Type B pancreatic cell (in vitro differentiated cells): ENCODE measurements at regions not wholly inside any gene's neighbourhood (a gene's known extent, or its start where the extent isn't known, plus 50 kb on each side); places are given as distances from the start of the nearest gene placed in this dataset.

Source experiments
- DNase-seq: peaks from one replicate; pipeline ENCODE4 v3.0.0; 2021; ENCODE audit warnings: mixed read lengths; ENCODE audit not compliant: unreplicated experiment; ENCODE audit errors: extremely low spot score
- H3K27ac Mint-ChIP-seq: 2 replicates; pipeline ENCODE4 v1.8.0; 2021; ENCODE audit warnings: mild to moderate bottlenecking, mixed read lengths
- H3K27me3 Mint-ChIP-seq: 2 replicates; pipeline ENCODE4 v1.8.0; 2021; ENCODE audit warnings: mixed read lengths
- H3K36me3 Mint-ChIP-seq: 2 replicates; pipeline ENCODE4 v1.8.0; 2021; ENCODE audit warnings: mixed read lengths
- H3K4me1 Mint-ChIP-seq: one replicate; pipeline ENCODE4 v1.8.0; 2021; ENCODE audit warnings: mixed read lengths; ENCODE audit not compliant: unreplicated experiment
- H3K4me3 Mint-ChIP-seq: 2 replicates; pipeline ENCODE4 v1.8.0; 2021; ENCODE audit warnings: mild to moderate bottlenecking, mixed read lengths
- H3K9me3 Mint-ChIP-seq: 2 replicates; pipeline ENCODE4 v1.8.0; 2021; ENCODE audit warnings: mixed read lengths
- TF ChIP-seq, protein P1 (sequence below): fragments of 200-600 bp; sonication (generic); conservative IDR thresholded peaks from 2 replicates; pipeline ENCODE4 v1.5.0; 2021; ENCODE audit warnings: antibody characterized with exemption, mild to moderate bottlenecking

GRCh38 chr10:43876976-43877375 is 228.3 kb upstream of the ZNF32 start:
- DNase-seq: no peak
- no peaks in the 10 kb centered on the region for H3K9me3 Mint-ChIP-seq

GRCh38 chr10:43874984-43875383 is 226.3 kb upstream of the ZNF32 start:
- H3K36me3 Mint-ChIP-seq: no peaks in the 10 kb centered on the region
- H3K4me3 Mint-ChIP-seq: no peak overlapping the region
- H3K27ac Mint-ChIP-seq: no peak overlapping the region
- no peaks in the 10 kb centered on the region for H3K9me3 Mint-ChIP-seq
- TF ChIP-seq, protein P1, sequence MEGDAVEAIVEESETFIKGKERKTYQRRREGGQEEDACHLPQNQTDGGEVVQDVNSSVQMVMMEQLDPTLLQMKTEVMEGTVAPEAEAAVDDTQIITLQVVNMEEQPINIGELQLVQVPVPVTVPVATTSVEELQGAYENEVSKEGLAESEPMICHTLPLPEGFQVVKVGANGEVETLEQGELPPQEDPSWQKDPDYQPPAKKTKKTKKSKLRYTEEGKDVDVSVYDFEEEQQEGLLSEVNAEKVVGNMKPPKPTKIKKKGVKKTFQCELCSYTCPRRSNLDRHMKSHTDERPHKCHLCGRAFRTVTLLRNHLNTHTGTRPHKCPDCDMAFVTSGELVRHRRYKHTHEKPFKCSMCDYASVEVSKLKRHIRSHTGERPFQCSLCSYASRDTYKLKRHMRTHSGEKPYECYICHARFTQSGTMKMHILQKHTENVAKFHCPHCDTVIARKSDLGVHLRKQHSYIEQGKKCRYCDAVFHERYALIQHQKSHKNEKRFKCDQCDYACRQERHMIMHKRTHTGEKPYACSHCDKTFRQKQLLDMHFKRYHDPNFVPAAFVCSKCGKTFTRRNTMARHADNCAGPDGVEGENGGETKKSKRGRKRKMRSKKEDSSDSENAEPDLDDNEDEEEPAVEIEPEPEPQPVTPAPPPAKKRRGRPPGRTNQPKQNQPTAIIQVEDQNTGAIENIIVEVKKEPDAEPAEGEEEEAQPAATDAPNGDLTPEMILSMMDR: no peak
- DNase-seq: no peak
- H3K4me1 Mint-ChIP-seq: peaks cover 12% of the 10 kb centered on the region
- H3K27me3 Mint-ChIP-seq: peaks cover 5% of the 10 kb centered on the region

More at GRCh38 chr10:43876976-43877375, 228.3 kb upstream of the ZNF32 start:
- Mint-ChIP-seq H3K36me3 (no peaks in the 10 kb centered on the region), H3K27ac (no peak overlapping the region), H3K27me3 (peaks cover 7% of the 10 kb centered on the region), H3K4me3 (no peak overlapping the region), H3K4me1 (peaks cover 27% of the 10 kb centered on the region)
- TF ChIP-seq, protein P1: no peak

GRCh38 chr10:43873717-43874116 is 225.0 kb upstream of the ZNF32 start:
- Mint-ChIP-seq H3K9me3 (no peaks in the 10 kb centered on the region), H3K4me1 (peaks cover 12% of the 10 kb centered on the region), H3K27me3 (peaks cover 5% of the 10 kb centered on the region), H3K27ac (no peak overlapping the region), H3K4me3 (no peak overlapping the region), H3K36me3 (no peaks in the 10 kb centered on the region)
- TF ChIP-seq, protein P1: no peak
- peak; percentile 48 for DNase-seq

DNA sequence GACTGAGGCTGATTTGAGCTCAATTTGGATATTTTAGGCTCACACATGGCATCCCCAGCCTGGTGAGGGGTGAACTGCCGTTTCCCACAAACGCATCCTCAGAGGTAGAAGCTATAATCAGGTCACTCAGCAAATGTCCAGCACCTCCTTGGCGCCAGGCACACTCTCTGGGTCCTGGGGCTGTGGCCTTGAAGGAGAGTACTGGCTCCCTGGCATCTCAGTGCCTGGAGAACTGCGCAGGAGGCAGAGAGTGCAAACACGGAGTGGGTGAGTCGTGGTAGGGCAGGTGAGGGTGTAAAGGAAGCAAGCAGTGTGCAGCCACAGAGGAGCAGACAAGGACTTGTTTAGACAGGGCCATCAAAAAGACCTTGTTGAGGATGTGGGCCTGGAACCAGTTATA is 224.0 kb upstream of the ZNF32 start:
- H3K27me3 Mint-ChIP-seq: peaks cover 5% of the 10 kb centered on the region
- H3K4me3 Mint-ChIP-seq: no peak overlapping the region
- no peak overlapping the region for H3K27ac Mint-ChIP-seq
- TF ChIP-seq, protein P1: no peak
- H3K4me1 Mint-ChIP-seq: peaks cover 21% of the 10 kb centered on the region
- no peaks in the 10 kb centered on the region for H3K9me3 Mint-ChIP-seq
- DNase-seq: no peak
- H3K36me3 Mint-ChIP-seq: no peaks in the 10 kb centered on the region

GRCh38 chr10:43871545-43871944 is 222.9 kb upstream of the ZNF32 start:
- H3K27ac Mint-ChIP-seq: no peak overlapping the region
- DNase-seq: peak; percentile 51
- H3K4me3 Mint-ChIP-seq: no peak overlapping the region
- H3K27me3 Mint-ChIP-seq: peaks cover 9% of the 10 kb centered on the region
- H3K36me3 Mint-ChIP-seq: no peaks in the 10 kb centered on the region
- TF ChIP-seq, protein P1: no peak
- H3K9me3 Mint-ChIP-seq: no peaks in the 10 kb centered on the region
- H3K4me1 Mint-ChIP-seq: peaks cover 31% of the 10 kb centered on the region

DNA sequence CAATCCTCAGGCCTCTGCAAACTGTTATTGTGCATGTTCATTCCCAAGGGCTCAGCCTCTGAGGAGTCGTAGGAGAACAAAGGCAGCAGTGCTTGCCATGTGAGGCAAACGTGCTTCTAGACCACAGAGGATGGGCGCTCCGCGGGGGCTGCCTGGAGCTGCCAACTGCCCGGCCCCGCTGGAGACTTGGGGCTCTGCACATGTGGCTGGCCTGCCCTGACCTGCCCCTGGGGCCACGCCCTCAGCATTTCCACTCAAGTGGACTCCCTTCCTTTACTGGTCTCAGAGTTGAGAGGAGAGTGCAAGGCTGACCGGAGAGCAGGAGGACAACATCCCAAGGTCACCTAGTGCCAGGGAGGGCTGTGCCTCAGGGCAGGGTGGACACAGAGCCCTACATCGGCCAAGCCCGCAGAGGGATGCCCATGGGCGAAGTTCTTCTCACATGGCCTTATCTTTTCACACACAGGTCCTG is 222.3 kb upstream of the ZNF32 start:
- Mint-ChIP-seq H3K4me3 (no peak overlapping the region), H3K27ac (no peak overlapping the region), H3K27me3 (peaks cover 14% of the 10 kb centered on the region), H3K36me3 (no peaks in the 10 kb centered on the region), H3K9me3 (no peaks in the 10 kb centered on the region), H3K4me1 (peaks cover 31% of the 10 kb centered on the region)
- DNase-seq: no peak
- TF ChIP-seq, protein P1: no peak
